ENCODE measurements at regions not wholly inside any gene's neighbourhood (a gene's known extent, or its start where the extent isn't known, plus 50 kb on each side); places are given as distances from the start of the nearest gene placed in this dataset.

- TF ChIP-seq POLR2A (IDR thresholded peaks at IDR 0.05) (no peak), CTCF (IDR thresholded peaks at IDR 0.05) (no peak), POLR2AphosphoS5 (IDR thresholded peaks at IDR 0.05) (no peak), EP300 (IDR thresholded peaks at IDR 0.05) (no peak)
Measured at GRCh38 chr6:170069611-170070010, 221.3 kb downstream of the DLL1 start.
